Kidney (tissue), 13 donors: ENCODE measurements at regions not wholly inside any gene's neighbourhood (a gene's known extent, or its start where the extent isn't known, plus 50 kb on each side); places are given as distances from the start of the nearest gene placed in this dataset.

ENCODE experiments used
- DNase-seq, 5 donors: peaks; one replicate each; pipeline ENCODE4 v3.0.0-alpha.2; 2013 to 2020
- FAIRE-seq: peaks from 2 replicates; lab custom pipeline; 2012; peaks lifted over from hg19 to GRCh38; lab: Jason Lieb, UNC
- H3K27ac ChIP-seq, 2 donors: one replicate each; pipeline ENCODE4 v1.7.0; 2013; ENCODE audit warnings: low read depth in 2 of 2, low read length in 2 of 2, inconsistent platforms in 1 of 2
- H3K27me3 ChIP-seq: one replicate; pipeline ENCODE4 v1.7.1; 2013; ENCODE audit warnings: low read length, inconsistent platforms; ENCODE audit not compliant: control insufficient read depth, insufficient read depth
- H3K36me3 ChIP-seq, 3 donors: one replicate each; pipeline versions ENCODE4 v1.7.0 to v1.7.1; 2013; ENCODE audit warnings: low read length in 3 of 3, control low read depth in 1 of 3, inconsistent platforms in 1 of 3; ENCODE audit not compliant: insufficient read depth in 3 of 3, control insufficient read depth in 2 of 3
- H3K4me1 ChIP-seq, 3 donors: one replicate each; pipeline versions ENCODE4 v1.7.0 to v1.7.1; 2013; ENCODE audit warnings: low read length in 3 of 3, inconsistent platforms in 1 of 3, low read depth in 1 of 3; ENCODE audit not compliant: control insufficient read depth in 2 of 3, insufficient read depth in 2 of 3
- H3K4me3 ChIP-seq, 3 donors: one replicate each; pipeline versions ENCODE4 v1.7.0 to v1.8.1; 2013; ENCODE audit warnings: low read length in 3 of 3, control low read depth in 1 of 3, inconsistent platforms in 1 of 3
- H3K9ac ChIP-seq, 3 donors: one replicate each; pipeline versions ENCODE4 v1.7.0 to v1.7.1; 2013; ENCODE audit warnings: low read length in 3 of 3, control low read depth in 1 of 3, inconsistent platforms in 1 of 3
- H3K9me3 ChIP-seq, 3 donors: one replicate each; pipeline versions ENCODE4 v1.7.0 to v1.7.1; 2013; ENCODE audit warnings: low read length in 3 of 3, control low read depth in 1 of 3, inconsistent platforms in 1 of 3; ENCODE audit not compliant: control insufficient read depth in 2 of 3, insufficient read depth in 1 of 3
- CTCF ChIP-seq: IDR thresholded peaks from 3 replicates; pipeline ENCODE4 v1.5.1; 2012; ENCODE audit warnings: mild to moderate bottlenecking, moderate library complexity, borderline replicate concordance; ENCODE audit not compliant: insufficient read depth; ENCODE audit errors: extremely low read depth
- intact Hi-C: fragments of 100-400 bp; cut with DNase I; formaldehyde crosslinking; loops from one replicate; pipeline ENCODE4 v1.11.1; 2022
- donor health status: control.
- donor health status: control.
- donor health status: control.
- donor health status: control.
- donor health status: control.
- donor health status: DM: yes; HTN: yes; CAD: no.
- donor health status: Normal renal cell carcinoma (clear cell type).

- Histone ChIP-seq H3K36me3 (no peaks in the 10 kb centered on the region), H3K27me3 (no peaks in the 10 kb centered on the region), H3K4me1 (no peaks in the 10 kb centered on the region), H3K4me3 (no peak overlapping the region), H3K27ac (no peak overlapping the region), H3K9ac (no peak overlapping the region), H3K9me3 (no peaks in the 10 kb centered on the region)
- FAIRE-seq (peak; percentile 17), DNase-seq (no peak)
- TF ChIP-seq CTCF, result no peak
- intact Hi-C loops, result no loop called here
Measured at GRCh38 chr13:70380809-70381208, 272.6 kb upstream of the KLHL1 start.

- no peak for DNase-seq
- Histone ChIP-seq H3K36me3 (no peaks in the 10 kb centered on the region), H3K4me1 (no peaks in the 10 kb centered on the region), H3K27me3 (no peaks in the 10 kb centered on the region), H3K27ac (no peak overlapping the region), H3K9me3 (no peaks in the 10 kb centered on the region), H3K9ac (no peak overlapping the region), H3K4me3 (no peak overlapping the region)
- intact Hi-C loops, result no loop called here
- FAIRE-seq, result no peak
- no peak for TF ChIP-seq CTCF
Measured at GRCh38 chr13:70375718-70376117, 267.5 kb upstream of the KLHL1 start.

DNA sequence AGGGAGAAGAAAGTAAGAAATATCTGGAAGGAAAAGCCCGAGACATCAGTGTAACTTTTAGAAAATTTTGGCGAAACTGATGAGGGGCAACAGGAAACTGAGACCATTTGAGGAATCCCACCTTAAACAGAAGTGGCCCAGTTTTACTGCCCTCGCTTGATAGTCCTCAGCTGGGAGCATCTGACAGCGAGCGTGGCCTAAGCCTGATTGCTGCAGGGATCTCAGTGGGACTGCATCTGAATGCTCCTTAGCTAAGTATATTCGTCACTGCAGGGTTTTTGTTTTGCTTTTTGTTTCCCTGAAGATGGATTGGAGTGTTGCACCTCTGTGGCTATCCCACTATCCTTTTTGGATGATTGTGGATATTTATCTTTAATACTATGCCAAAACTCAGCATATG is 262.7 kb upstream of the KLHL1 start:
- intact Hi-C loops, result no loop called here
- no peak overlapping the region for H3K9ac ChIP-seq
- no peak for TF ChIP-seq CTCF
- no peak overlapping the region for H3K27ac ChIP-seq
- no peaks in the 10 kb centered on the region for H3K27me3 ChIP-seq
- no peaks in the 10 kb centered on the region for H3K9me3 ChIP-seq
- H3K36me3 ChIP-seq, result no peaks in the 10 kb centered on the region
- H3K4me1 ChIP-seq, result no peaks in the 10 kb centered on the region
- H3K4me3 ChIP-seq, result no peak overlapping the region
- DNase-seq, result no peak
- FAIRE-seq, result no peak

DNA sequence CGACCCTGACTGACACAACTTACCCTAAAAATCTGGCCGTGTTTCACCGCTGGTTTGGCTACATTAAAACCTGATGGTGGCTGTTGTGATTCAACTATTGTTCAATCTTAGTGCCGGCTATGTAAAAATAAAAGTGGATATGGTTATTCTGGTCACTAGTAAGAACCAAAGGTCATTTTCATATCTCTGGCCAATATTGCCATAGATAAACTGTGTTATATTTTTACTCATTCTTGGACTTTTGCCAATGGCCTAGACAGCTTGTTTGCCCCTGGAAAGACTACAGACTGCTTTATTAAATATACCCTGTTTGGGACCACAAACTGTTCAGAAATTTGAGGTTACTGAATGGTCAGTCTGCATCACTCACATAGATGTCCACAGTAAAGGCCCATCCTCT is 258.5 kb upstream of the KLHL1 start:
- Histone ChIP-seq H3K36me3 (no peaks in the 10 kb centered on the region), H3K4me1 (no peaks in the 10 kb centered on the region), H3K4me3 (no peak overlapping the region), H3K27ac (no peak overlapping the region), H3K27me3 (no peaks in the 10 kb centered on the region), H3K9me3 (no peaks in the 10 kb centered on the region), H3K9ac (no peak overlapping the region)
- intact Hi-C loops, result no loop called here
- TF ChIP-seq CTCF, result no peak
- FAIRE-seq (no peak), DNase-seq (no peak)
